HepG2 (cell line): ENCODE measurements at regions not wholly inside any gene's neighbourhood (a gene's known extent, or its start where the extent isn't known, plus 50 kb on each side); places are given as distances from the start of the nearest gene placed in this dataset.

ENCODE experiments used
- ARID5B ChIP-seq: IDR thresholded peaks from 2 replicates; pipeline ENCODE4 v1.4.0; 2020; ENCODE audit warnings: mild to moderate bottlenecking, missing genetic modification reagents
- FOXA1 ChIP-seq, 2 experiments: fragments of 450-650 bp in 1 of 2; sonication (generic) in 1 of 2; formaldehyde crosslinking in 1 of 2; IDR thresholded peaks; 2 replicates each; pipeline versions ENCODE4 v1.4.0 to v1.6.1; 2016 to 2020; ENCODE audit warnings: missing genetic modification reagents in 1 of 2
- FOXA3 ChIP-seq: IDR thresholded peaks from 2 replicates; pipeline ENCODE4 v1.6.1; 2016; ENCODE audit warnings: missing genetic modification reagents, missing compliant biosample characterization
- HMG20B ChIP-seq: conservative IDR thresholded peaks from 2 replicates; pipeline ENCODE4 v1.6.1; 2016; ENCODE audit warnings: missing genetic modification reagents, missing compliant biosample characterization
- MEF2D ChIP-seq: sonication (generic); formaldehyde crosslinking; IDR thresholded peaks from 2 replicates; pipeline ENCODE4 v1.5.1; 2020; ENCODE audit warnings: mild to moderate bottlenecking, missing genetic modification reagents
- NR2C2 ChIP-seq: sonication (generic); formaldehyde crosslinking; IDR thresholded peaks from 2 replicates; pipeline ENCODE4 v1.4.0; 2020; ENCODE audit warnings: missing genetic modification reagents, mild to moderate bottlenecking, moderate library complexity, borderline replicate concordance
- NR2F1 ChIP-seq, 2 experiments: fragments of 450-650 bp in 1 of 2; formaldehyde crosslinking in 1 of 2; IDR thresholded peaks; 2 replicates each; pipeline versions ENCODE4 v1.5.0 to v1.6.1; 2016 to 2020; ENCODE audit warnings: mild to moderate bottlenecking in 1 of 2, missing compliant biosample characterization in 1 of 2, missing genetic modification reagents in 1 of 2, moderate library complexity in 1 of 2
- RARA ChIP-seq: IDR thresholded peaks from 2 replicates; pipeline ENCODE4 v1.6.1; 2016; ENCODE audit warnings: missing genetic modification reagents, missing compliant biosample characterization
- REXO4 ChIP-seq: sonication (generic); formaldehyde crosslinking; IDR thresholded peaks from 2 replicates; pipeline ENCODE4 v1.8.0; 2022; ENCODE audit warnings: missing genetic modification reagents, mild to moderate bottlenecking, borderline replicate concordance
- RXRA ChIP-seq: sonication (generic); formaldehyde crosslinking; IDR thresholded peaks from 2 replicates; pipeline ENCODE4 v1.5.1; 2020; ENCODE audit warnings: missing genetic modification reagents
- RXRB ChIP-seq: IDR thresholded peaks from 2 replicates; pipeline ENCODE4 v1.6.1; 2016; ENCODE audit warnings: borderline replicate concordance, missing genetic modification reagents, missing compliant biosample characterization
- SALL1 ChIP-seq: sonication (generic); formaldehyde crosslinking; IDR thresholded peaks from 2 replicates; pipeline ENCODE4 v1.8.0; 2022; ENCODE audit warnings: mild to moderate bottlenecking, missing genetic modification reagents
- SOX13 ChIP-seq, 3 experiments: fragments of 450-650 bp in 1 of 3; sonication (generic) in 1 of 3; formaldehyde crosslinking in 1 of 3; IDR thresholded peaks in 2 of 3; conservative IDR thresholded peaks in 1 of 3; 2 replicates each; pipeline versions ENCODE4 v1.5.0 to v1.6.1; 2016 to 2020; ENCODE audit warnings: antibody characterized with exemption in 1 of 3, mild to moderate bottlenecking in 1 of 3, missing compliant biosample characterization in 1 of 3, missing genetic modification reagents in 1 of 3, moderate library complexity in 1 of 3
- SP5 ChIP-seq: IDR thresholded peaks from 2 replicates; pipeline ENCODE4 v1.6.1; 2016; ENCODE audit warnings: low read depth, borderline replicate concordance
- THRA ChIP-seq: sonication (generic); formaldehyde crosslinking; IDR thresholded peaks from 2 replicates; pipeline ENCODE4 v1.4.0; 2020; ENCODE audit warnings: missing genetic modification reagents, borderline replicate concordance
- ZNF276 ChIP-seq: sonication (generic); formaldehyde crosslinking; IDR thresholded peaks from 2 replicates; pipeline ENCODE4 v1.4.0; 2020; ENCODE audit warnings: mild to moderate bottlenecking, low read depth, missing genetic modification reagents

DNA sequence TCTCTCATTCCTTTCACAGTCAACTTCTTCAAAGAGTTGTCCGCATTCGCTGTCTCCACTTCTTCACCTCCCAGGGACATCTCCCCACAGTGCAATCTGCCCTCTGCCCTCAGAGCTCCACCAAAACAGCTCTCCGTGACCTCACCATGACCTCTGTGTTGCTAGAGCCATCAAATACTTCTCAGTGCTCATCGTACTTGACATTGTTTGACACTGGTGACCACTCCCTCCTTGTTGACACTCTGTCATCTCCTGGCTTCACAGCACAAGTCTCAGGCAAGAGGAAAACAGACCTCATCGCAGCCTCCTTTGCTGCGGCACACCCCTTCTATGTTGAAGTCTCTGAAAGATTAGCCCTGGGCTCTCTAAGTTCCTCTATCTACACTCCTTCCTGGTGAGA is 90.5 kb upstream of the CCDC160 start (continued):
- TF ChIP-seq FOXA3 = peak; percentile 55; the same call in 1 of the 2 replicates
- peak; percentile 81 for TF ChIP-seq SP5 (CRISPR knock-in tag)
- TF ChIP-seq RARA = peak; percentile 89
- peak; percentile 70; the same call in 1 of the 2 replicates for TF ChIP-seq RXRA (CRISPR knock-in tag)
- TF ChIP-seq THRA (CRISPR knock-in tag) = peak; percentile 13; the same call in 1 of the 2 replicates
- peak; percentile 42 to 73; a peak in 1 of 4 replicates for TF ChIP-seq NR2F1 (CRISPR knock-in tag; IDR thresholded peaks at IDR 0.05)
- 0 out of 2 replicates have a peak, but pooled peaks have one; percentile 27 for TF ChIP-seq RXRB (CRISPR knock-in tag)
- TF ChIP-seq FOXA1 (IDR thresholded peaks at IDR 0.05) = no peak
- TF ChIP-seq FOXA1 (CRISPR knock-in tag; IDR thresholded peaks at IDR 0.05) = peak; percentile 58
- TF ChIP-seq REXO4 (CRISPR knock-in tag) = no peak
- 0 out of 2 replicates have a peak, but pooled peaks have one; percentile 12 for TF ChIP-seq HMG20B (CRISPR knock-in tag)
- 0 out of 2 replicates have a peak, but pooled peaks have one; percentile 14 for TF ChIP-seq SALL1 (CRISPR knock-in tag)
- no peak for TF ChIP-seq ZNF276 (CRISPR knock-in tag)
- peak; percentile 16; the same call in 1 of the 2 replicates for TF ChIP-seq ARID5B (CRISPR knock-in tag)
- no peak for TF ChIP-seq SOX13 (IDR thresholded peaks at IDR 0.05)
- 0 out of 4 replicates have a peak, but pooled peaks of 1 of the 2 experiments have one; percentile 26 for TF ChIP-seq SOX13 (CRISPR knock-in tag; conservative IDR thresholded peaks at IDR 0.05 in 1 of 2, IDR thresholded peaks at IDR 0.05 in 1 of 2)
- TF ChIP-seq NR2C2 (CRISPR knock-in tag) = peak; percentile 13; the same call in 1 of the 2 replicates
- no peak for TF ChIP-seq MEF2D (CRISPR knock-in tag)
